Parathyroid adenoma (tissue), 2 donors: ENCODE measurements at regions not wholly inside any gene's neighbourhood (a gene's known extent, or its start where the extent isn't known, plus 50 kb on each side); places are given as distances from the start of the nearest gene placed in this dataset.

Experiments
- H2AFZ ChIP-seq: fragments of 300-600 bp; sonication (generic); one replicate; pipeline ENCODE4 v1.7.0; 2017; ENCODE audit warnings: antibody characterized with exemption, mild to moderate bottlenecking
- H3K27ac ChIP-seq: fragments of 300-600 bp; sonication (generic); one replicate; pipeline ENCODE4 v1.7.0; 2017
- H3K27me3 ChIP-seq: fragments of 300-600 bp; sonication (generic); one replicate; pipeline ENCODE4 v1.7.0; 2017; ENCODE audit warnings: low read length; ENCODE audit not compliant: control insufficient read depth, insufficient read depth
- H3K36me3 ChIP-seq: fragments of 300-600 bp; sonication (generic); one replicate; pipeline ENCODE4 v1.7.0; 2017; ENCODE audit warnings: low read length; ENCODE audit not compliant: control insufficient read depth, insufficient read depth
- H3K4me1 ChIP-seq: fragments of 300-600 bp; sonication (generic); one replicate; pipeline ENCODE4 v1.7.0; 2017; ENCODE audit warnings: control low read depth
- H3K4me2 ChIP-seq: fragments of 300-600 bp; sonication (generic); one replicate; pipeline ENCODE4 v1.7.0; 2017; ENCODE audit warnings: low read length
- H3K4me3 ChIP-seq: fragments of 300-600 bp; sonication (generic); one replicate; pipeline ENCODE4 v1.7.0; 2017; ENCODE audit warnings: low read depth, low read length
- H3K79me2 ChIP-seq: fragments of 300-600 bp; sonication (generic); one replicate; pipeline ENCODE4 v1.7.0; 2017; ENCODE audit warnings: control low read depth
- H3K9ac ChIP-seq: fragments of 300-600 bp; sonication (generic); one replicate; pipeline ENCODE4 v1.7.0; 2017; ENCODE audit warnings: mild to moderate bottlenecking
- H3K9me3 ChIP-seq: fragments of 300-600 bp; sonication (generic); one replicate; pipeline ENCODE4 v1.7.0; 2017; ENCODE audit warnings: low read length; ENCODE audit not compliant: control insufficient read depth
- TF ChIP-seq, protein P1 (sequence below): fragments of 300-600 bp; sonication (generic); IDR thresholded peaks from one replicate; pipeline ENCODE4 v1.7.0; 2017; ENCODE audit warnings: antibody characterized with exemption, mild to moderate bottlenecking
- donor health status: primary hyperparathyroidism.

DNA sequence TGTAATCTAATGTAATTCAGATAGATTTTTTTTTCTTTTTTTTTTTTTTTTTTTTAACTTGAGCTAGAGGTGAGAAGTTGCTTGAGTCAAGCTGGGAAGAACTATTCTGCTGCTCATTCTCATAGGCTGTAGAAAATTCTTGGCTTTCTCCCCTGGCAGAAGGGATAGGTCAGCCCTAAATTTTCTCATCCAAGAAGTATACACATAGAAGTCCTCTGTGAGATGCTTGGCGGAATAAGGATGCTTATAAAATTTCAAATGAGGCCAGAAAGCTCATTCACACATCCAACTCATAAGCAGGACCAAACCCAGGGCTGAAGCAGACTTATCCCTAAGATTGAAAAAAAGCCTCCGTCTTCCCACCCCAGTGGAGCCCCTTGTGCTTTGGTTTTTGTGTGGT, 572.5 kb downstream of the SQOR start:
- H3K27ac ChIP-seq, result no peak overlapping the region
- no peaks in the 10 kb centered on the region for H3K79me2 ChIP-seq
- no peaks in the 10 kb centered on the region for H3K4me1 ChIP-seq
- no peak overlapping the region for H3K4me3 ChIP-seq
- H3K4me2 ChIP-seq, result no peak overlapping the region
- no peaks in the 10 kb centered on the region for H3K27me3 ChIP-seq
- no peaks in the 10 kb centered on the region for H3K9me3 ChIP-seq
- H3K9ac ChIP-seq, result no peak overlapping the region
- TF ChIP-seq, protein P1, sequence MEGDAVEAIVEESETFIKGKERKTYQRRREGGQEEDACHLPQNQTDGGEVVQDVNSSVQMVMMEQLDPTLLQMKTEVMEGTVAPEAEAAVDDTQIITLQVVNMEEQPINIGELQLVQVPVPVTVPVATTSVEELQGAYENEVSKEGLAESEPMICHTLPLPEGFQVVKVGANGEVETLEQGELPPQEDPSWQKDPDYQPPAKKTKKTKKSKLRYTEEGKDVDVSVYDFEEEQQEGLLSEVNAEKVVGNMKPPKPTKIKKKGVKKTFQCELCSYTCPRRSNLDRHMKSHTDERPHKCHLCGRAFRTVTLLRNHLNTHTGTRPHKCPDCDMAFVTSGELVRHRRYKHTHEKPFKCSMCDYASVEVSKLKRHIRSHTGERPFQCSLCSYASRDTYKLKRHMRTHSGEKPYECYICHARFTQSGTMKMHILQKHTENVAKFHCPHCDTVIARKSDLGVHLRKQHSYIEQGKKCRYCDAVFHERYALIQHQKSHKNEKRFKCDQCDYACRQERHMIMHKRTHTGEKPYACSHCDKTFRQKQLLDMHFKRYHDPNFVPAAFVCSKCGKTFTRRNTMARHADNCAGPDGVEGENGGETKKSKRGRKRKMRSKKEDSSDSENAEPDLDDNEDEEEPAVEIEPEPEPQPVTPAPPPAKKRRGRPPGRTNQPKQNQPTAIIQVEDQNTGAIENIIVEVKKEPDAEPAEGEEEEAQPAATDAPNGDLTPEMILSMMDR, result no peak
- H3K36me3 ChIP-seq, result no peaks in the 10 kb centered on the region
- H2AFZ ChIP-seq, result no peak overlapping the region

DNA sequence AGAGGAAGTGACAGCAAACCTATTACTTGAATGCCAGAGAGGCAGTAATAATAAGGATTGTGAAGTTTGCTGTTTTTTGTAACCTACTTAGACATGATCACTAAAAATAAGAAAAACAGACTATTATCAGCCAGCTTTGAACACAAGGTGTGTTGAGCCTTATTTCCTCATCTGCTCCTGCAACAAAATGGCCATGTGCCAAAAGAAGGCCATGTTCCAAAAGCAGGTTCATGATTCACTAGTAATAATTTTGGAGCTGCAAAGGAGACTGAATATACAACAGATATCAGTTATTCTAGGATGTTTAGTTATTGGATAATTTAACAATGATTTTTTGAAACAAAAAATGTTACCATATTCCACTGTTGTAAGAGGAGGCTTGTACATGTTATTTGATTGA, 578.7 kb downstream of the SQOR start:
- no peak overlapping the region for H3K27ac ChIP-seq
- TF ChIP-seq, protein P1, result no peak
- H3K9ac ChIP-seq, result no peak overlapping the region
- H3K4me3 ChIP-seq, result no peak overlapping the region
- H2AFZ ChIP-seq, result no peak overlapping the region
- H3K27me3 ChIP-seq, result no peaks in the 10 kb centered on the region
- no peaks in the 10 kb centered on the region for H3K9me3 ChIP-seq
- H3K4me2 ChIP-seq, result no peak overlapping the region
- H3K36me3 ChIP-seq, result no peaks in the 10 kb centered on the region
- H3K79me2 ChIP-seq, result no peaks in the 10 kb centered on the region
- no peaks in the 10 kb centered on the region for H3K4me1 ChIP-seq

DNA sequence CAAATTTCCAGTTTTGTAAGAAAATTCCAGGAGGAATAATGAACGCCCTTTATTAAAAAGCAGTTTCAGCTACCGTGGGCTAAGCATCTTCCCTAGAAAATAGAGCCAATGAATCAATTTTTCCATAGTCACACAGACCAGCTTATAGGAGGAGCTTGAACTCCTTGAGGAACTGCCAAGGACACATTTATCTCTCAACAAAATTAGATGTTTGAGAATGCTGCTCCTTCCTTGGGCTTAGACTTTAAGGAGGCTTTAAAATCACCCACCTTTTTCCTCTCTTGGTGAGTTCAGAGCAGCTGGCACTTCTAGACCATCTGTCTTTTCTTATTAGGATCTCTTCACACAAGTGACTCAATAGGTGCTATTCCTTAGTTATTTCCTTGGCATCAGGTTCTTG, 588.0 kb downstream of the SQOR start:
- no peak overlapping the region for H3K4me3 ChIP-seq
- H2AFZ ChIP-seq, result no peak overlapping the region
- no peak overlapping the region for H3K27ac ChIP-seq
- no peaks in the 10 kb centered on the region for H3K27me3 ChIP-seq
- TF ChIP-seq, protein P1, result no peak
- no peak overlapping the region for H3K9ac ChIP-seq
- no peaks in the 10 kb centered on the region for H3K9me3 ChIP-seq
- H3K79me2 ChIP-seq, result no peaks in the 10 kb centered on the region
- no peaks in the 10 kb centered on the region for H3K36me3 ChIP-seq
- H3K4me2 ChIP-seq, result no peak overlapping the region
- no peaks in the 10 kb centered on the region for H3K4me1 ChIP-seq

DNA sequence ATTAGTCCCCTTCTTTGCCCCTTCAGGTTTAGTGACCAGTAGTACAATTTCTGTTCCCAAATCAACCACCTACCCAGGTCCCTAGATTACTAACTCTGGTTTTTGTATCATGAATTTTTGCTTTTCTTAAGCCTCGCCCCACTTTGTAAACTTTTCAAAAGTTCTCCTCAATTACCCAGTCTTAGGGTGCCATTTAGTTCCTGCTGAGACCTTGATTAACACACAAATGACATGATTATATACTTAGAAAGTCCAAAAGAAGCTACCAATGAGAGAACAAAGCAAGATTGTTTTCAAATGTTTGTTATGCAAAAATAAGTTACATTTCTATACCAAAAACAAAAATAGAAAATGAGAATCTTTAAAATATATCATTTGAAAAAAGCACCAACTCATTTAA, 594.4 kb downstream of the SQOR start:
- TF ChIP-seq, protein P1, result no peak
- Histone ChIP-seq H3K9me3 (no peaks in the 10 kb centered on the region), H3K4me2 (no peak overlapping the region), H3K27me3 (no peaks in the 10 kb centered on the region), H3K4me1 (no peaks in the 10 kb centered on the region), H3K27ac (no peak overlapping the region), H3K9ac (no peak overlapping the region), H2AFZ (no peak overlapping the region), H3K4me3 (no peak overlapping the region), H3K36me3 (no peaks in the 10 kb centered on the region), H3K79me2 (no peaks in the 10 kb centered on the region)

DNA sequence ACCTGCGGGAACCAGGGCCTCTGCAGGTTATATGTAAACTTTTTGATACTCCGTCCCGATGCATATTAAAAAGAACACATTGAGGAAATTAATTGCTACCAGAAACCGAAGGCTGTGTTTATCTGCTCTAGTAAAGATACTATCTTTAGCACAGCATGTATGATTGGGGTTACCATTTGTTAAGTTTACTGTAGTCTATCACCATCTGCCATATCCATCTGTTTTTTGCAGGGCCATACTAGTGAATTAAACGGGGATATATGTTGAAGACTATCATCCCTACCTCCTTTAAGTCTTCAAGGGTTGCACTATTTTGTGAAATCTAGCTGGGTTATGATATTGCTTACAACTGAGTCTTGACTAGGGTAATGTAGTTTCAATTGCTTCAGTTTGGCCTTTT, 597.0 kb downstream of the SQOR start:
- Histone ChIP-seq H3K27ac (no peak overlapping the region), H3K4me3 (no peak overlapping the region), H3K4me1 (no peaks in the 10 kb centered on the region), H3K9ac (no peak overlapping the region), H3K4me2 (no peak overlapping the region), H2AFZ (no peak overlapping the region), H3K27me3 (no peaks in the 10 kb centered on the region), H3K79me2 (no peaks in the 10 kb centered on the region), H3K36me3 (no peaks in the 10 kb centered on the region), H3K9me3 (no peaks in the 10 kb centered on the region)
- TF ChIP-seq, protein P1, result no peak
